Hindlimb muscle (tissue), 1 donor: ENCODE measurements at regions not wholly inside any gene's neighbourhood (a gene's known extent, or its start where the extent isn't known, plus 50 kb on each side); places are given as distances from the start of the nearest gene placed in this dataset.

ENCODE experiments used
- DNase-seq: peaks from one replicate; pipeline ENCODE4 v3.0.0-alpha.2; 2013

DNA sequence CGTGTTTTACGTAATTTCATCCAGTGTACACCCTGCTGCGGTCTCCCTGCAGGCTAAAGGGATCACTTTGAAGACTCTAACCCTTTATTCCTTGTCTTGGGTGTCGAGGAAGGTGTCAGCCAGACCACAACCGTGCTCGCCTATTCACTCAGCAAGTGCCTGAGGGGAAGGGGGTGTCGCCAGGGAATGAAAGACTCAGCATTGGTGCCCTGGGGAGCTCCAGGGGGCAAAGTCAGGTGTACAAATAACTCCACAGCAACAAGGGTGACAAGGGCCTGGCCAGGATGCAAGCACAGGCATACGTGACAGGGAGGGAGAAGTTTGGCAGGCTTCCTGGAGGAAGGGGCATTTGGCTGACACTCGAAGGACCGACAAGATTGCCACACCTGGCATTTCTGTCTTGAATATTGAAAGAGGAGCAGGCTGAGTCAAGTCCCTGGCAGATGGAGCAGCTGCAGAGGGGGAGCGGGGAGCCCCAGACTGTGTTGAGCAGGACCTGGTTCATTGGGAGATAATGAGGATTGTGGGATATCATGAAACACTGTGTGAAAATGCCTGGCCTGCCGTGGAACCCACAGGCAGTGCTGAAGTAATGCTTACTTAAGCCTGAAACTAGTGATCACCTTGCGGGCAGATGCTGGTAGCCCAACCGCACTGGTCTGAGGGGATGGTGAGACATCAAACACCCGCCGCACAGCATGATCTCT, 93.9 kb downstream of the RHOB start:
- no peak for DNase-seq

DNA sequence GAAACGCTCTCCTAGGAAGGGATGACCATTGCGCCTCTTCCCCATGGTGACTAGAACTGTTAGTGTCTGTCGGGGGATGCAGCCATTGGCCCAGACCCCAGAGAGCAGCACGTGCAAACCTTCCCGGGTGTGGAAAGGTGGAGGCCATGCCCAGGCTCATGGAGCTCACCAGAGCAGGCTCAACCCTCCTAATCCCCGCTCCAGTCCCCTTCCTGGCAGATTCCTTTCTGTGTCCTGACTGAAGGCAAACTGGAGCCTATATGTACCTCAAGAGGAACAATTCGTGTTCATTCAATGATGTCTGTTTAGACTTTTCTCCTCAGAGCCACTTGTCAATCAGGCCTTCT, 94.4 kb downstream of the RHOB start:
- no peak for DNase-seq

DNA sequence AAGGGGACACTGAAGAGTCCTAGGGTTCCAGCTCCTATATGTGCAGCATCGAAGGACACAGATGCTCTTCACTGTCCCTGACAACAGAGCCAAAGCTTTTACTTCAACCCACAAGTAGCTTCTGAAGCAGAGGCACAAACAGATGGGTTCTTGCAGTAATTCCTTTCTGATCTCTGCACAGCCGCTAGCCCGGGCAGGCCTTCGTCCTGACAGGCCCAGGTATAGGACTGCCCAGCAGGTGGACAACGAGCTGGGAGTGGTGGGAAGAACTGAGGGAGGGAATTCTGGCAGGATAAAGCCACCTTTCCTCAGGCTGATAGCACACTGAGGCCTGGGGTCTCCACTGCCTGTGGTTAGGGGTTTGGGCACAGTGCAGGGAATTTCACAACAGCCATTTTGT, 94.8 kb downstream of the RHOB start:
- DNase-seq = no peak

DNA sequence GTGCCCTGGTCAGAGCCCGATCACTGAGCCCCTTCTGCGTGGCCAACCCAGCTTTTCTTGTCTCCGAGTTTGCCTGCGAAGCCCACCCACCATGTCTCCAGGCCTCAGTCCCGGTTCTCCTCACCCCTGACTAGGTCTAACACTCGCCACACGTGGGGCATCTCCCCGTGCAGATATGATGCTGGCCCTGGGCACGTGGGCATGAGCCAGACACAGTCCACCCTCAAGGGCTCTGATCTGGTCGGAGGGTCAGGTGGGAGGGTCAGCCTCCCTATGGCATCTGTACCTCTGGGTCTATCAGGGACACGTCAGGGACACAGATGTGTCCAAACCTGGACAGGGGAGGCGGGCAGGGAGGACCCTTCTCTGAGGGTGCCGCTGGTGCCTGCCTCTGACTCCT, 95.4 kb downstream of the RHOB start:
- DNase-seq = no peak

DNA sequence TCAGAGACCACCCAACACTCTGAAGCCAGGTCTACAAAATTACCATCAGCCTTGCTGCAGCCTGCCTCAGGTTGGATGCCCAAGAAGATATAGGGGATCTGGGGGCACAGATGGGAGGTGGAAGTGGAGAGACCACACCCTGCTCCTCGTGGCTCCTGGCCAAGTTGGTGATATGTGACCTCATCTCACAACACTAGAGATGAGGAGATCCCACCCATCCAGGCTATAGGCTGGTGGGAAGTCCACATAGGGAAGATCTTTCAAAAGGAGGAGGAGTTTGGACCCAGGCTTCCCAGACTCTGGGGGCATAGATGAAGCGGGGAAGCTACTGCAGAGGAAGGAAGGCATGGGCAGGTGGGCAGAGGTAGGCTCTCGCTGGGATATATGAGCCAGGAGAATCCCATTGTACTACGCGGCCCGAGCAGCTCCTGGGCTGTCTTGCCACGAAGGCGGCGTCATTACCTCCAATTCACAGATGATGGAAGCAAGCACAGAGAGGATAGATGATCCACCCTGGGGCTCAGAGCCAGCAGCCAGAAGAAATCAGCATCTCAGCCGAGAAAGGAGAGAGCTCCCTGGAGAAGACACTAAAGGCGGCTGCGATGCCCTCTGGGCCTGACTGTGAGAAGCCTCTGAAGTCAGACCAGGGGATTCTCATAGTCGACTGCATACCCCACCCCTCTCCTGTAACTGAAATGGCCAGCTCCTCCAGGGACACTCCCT, 96.0 kb downstream of the RHOB start:
- DNase-seq = peak; percentile 57

DNA sequence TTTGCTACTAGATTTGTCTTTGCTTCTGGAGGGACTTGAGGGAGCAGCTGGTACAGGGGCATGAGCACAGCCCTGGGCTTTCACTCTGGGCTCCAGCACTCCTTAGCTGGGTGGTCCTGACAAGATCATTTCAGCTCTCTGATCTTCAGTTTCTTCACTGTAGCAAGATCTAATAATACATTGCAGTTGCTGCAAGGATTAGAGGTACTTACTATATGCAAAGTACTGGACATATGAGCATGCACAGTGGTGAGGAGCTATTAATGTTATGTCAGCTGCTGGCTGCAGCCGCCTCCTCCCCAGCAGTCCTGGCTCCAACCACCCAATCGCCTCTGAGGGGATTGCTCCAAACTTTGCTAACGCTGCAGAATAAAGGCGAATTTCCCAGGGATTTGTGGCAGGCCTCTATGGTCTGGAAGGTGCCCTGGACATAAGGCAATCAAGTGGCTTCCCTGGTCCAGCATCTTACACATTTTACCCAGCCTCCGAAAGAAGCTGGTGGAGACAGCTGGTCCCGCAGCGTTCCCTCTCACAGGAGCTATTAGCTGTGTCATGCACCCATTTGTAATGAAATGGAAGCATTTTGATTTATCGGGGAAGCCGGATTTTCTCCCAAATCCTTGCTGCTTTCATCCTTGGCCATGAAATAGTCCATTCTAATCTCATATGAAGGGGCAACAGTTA, 96.7 kb downstream of the RHOB start:
- peak; percentile 66 for DNase-seq

DNA sequence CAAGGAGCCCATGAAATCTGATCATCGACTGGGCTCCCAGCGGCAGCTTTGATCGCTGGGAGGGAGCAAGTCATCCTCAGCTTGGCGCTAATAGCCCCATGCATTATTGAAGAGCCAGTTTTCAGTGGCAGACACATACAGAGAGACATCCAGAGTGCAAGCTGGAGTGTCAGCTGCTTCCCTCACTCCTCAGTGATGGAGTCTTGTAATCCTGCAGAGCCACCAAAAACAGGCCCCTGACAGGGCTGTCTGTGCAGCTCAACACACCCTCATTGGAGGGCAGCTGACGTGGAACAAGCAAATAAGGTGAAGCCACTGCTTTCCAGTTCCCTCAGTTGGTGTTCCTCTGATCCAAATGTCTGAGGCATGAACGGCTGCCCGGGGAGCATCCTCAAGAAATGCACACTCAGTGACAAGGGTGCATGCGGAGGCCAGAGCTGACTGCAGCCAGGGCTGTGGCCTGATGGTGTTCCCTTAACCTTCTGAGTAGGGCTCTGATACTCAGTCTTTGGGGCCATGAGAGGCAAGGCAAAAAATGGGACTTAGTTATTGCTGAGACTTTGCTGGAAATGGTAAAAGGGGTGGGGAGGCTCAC, 97.4 kb downstream of the RHOB start:
- no peak for DNase-seq

DNA sequence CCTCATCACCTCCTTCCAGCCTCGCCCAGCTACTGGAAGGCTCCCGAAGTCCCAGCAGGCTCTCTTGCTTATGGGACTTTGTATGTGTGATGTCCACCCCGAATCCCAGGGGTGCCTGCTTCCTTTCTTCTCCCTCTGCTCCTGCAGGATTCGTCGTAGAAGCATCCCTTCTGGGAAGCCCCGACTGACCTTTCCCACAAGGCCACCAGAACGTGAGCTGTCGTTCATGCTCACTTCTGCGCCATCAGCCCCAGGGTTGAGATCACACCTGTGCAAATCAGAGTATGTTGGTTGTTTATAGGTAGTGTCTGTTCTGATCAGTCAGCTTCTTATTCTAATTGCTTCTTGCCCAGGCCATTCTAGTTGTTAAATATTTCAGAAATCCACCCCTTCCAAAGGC, 101.8 kb downstream of the HS1BP3 start:
- no peak for DNase-seq

DNA sequence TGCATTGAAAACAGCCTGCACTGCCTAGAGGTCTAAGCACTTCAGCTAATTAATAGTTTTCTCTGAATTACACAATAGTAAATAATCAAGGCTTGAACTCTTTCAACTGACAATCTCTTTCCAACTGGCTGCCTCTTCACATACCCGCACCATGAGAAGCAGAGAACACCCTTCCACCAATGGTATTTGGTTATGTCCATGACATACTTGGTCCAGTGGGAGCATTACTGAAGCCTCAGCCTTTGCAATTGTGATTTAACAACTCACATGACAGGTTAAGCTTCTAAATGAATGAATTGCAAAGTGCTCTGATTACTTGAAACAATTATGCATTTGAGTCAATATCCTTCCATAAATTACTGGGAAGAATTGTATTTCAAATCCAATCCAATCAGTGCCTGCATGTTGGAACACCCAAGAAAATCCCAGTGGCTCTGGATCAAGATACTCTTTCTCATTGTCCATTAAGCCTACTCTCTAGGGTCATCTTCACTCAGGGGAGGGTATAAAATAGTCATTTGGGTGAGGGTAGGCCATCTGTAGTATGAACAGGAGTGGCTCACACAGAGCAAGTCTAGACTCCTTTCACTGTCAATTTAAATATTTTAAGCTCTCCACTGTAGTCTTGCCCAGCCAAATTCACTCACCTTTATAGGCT, 101.1 kb downstream of the HS1BP3 start:
- DNase-seq = no peak

DNA sequence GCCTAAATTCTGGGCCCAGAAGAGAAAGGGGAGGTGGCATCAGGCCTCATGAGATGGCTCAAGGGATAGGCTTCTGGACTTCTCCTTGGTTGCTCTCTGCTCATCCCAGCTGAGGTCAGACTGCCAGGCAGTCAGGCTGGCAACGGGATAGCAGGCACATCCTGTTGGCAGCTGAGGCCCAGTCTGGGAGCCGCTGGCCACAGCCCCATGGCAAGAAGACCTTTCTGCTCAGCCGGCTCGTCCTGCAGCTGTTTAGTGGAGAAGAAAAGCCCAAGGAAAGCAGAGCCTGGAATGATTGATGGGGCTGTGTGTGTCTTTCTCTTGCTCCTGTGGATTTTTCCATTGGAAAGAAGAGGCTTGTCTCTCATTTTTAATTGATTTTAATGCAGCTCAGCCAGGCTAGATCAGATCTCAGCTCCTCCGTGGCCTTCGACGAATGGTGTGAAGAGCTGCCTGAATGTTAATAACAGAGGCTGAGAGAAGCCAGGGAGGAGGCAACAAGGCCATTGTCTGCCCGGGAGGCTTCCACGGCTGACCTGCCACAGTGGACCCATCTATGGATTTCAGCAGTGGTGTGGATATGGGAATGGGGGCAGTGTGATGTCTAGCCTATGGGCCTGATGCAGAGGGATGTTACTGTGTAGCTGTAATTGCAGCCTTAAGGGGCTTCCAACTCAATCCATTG, 99.5 kb downstream of the HS1BP3 start:
- no peak for DNase-seq

DNA sequence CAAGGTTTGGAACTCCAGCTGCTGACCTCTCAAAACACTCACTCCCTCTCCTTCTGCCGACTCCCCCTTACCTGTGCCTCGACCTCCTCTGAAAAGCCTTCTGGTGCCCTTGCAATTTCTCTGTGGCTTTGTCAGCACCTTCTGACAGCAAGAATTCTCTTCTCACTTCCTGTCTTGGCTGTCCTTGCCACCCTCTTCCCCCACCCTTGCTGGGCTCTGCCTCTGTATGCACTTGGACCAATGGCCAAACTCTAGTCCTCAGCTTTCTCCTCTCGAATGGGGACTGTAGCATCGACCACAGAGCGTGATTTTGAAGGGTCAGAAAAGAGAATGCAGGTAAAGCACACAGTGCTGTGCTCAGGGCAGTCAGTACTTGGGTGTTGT, 99.0 kb downstream of the HS1BP3 start:
- DNase-seq = no peak

DNA sequence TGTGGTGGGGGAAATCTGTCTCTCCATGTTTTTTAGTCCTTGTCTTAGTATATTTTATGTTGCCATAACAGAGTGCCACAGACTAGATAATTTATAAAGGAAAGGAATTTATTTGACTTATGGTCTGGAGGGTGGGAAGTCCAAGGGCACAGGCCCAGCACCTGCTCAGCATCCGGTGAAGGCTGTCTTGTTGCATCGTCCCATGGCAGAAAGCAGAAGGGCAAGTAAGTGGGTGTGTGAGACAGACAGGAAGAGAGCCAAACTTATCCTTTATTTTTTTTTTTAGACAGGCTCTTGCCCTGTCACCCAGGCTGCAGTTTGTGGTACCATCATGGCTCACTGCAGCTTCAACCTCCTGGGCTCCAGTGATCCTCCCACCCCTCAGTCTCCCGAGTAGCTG, 98.1 kb downstream of the HS1BP3 start:
- no peak for DNase-seq

DNA sequence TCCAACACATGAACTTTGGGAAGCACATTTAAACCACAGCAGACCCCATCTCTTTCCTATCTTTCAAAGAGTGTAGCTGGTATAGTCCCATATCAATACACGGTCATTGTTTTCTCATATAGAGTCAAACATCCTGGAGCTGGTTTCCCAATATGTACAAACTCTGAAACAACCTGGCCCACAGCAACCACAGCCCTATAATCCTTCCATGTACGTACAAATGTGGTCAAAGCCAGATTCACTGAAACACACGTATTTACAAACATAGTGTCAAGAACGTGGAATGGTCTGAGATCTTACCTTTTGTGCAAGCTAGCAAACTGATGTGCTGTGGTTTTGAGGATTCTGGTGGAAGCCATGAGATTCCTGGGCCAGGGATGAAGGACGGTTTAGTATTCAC, 97.3 kb downstream of the HS1BP3 start:
- no peak for DNase-seq

DNA sequence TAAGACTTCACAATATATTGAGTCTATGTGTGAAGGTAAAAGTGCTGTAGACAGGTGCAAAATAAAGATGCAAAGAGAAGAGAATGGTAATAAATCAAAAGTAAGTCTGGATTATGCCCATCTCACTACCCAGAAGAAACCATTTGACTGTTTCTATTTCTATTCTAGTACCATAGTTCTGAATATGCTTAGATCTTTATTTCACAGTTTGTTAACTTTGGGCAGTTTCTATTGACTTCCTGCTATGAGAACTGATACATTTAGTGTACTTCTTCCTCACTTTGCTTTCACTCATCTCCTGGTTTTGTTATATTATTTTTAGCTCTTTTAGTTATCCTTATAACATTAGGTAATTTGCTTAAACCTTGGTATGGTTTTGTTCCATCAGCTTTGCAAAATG, 94.9 kb downstream of the HS1BP3 start:
- DNase-seq = no peak

DNA sequence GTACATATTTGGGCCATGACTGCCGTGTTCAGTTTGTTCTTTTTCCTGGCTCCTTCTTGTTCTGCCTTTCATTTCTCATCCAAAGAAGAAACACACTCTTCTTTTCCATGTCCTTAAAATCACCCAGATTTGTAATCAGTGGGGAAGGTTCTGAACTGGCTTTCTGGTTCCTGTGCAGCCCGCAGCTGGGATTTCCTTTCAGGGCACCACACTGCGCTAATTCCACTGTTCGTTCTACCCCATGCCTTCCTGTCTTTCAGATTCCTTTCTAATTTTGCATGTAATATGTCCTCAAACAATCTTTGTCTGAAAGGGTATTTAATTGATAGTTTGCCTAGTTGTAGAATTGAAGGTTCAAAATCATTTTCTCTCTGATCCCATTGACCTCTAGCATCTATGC, 94.1 kb downstream of the HS1BP3 start:
- no peak for DNase-seq

DNA sequence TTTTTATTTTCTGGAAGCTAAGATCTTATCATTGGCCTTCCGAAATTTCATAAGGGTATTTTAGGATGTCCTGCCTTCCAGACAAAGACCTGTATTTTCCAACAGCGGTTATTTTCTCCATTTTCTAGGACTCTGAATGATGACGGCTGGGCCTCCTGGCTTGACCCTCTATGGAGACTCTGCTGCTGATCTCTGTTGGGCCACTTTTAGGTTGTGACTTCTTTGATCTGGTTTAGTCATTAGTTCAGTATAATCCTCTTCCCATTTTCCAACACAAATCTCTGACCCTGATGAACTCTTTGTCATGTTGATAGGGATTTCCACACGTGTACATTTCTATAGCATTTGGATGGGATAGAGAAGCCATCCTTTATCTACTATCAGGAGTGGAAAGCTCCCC, 93.7 kb downstream of the HS1BP3 start:
- DNase-seq = no peak

DNA sequence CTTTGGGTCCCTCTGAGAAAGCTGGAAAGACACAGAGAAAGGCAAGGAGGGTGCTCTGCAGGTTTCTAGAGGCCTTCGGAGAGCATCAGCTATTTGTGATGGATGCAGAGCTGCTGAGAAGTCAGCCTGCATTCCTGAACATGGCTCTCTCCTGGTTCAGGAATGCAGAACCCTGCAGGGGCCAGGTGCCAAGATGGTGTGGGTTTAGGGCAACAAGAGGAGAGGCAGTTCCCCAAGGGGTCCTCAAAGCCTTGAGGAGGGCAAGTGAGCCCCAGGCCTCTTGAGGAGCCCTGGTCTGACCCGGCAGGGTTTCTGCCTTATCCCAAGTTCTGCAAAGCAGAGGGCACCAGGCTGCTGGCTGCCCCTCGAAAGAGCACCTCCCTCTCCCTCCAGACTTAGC, 93.3 kb downstream of the HS1BP3 start:
- no peak for DNase-seq

DNA sequence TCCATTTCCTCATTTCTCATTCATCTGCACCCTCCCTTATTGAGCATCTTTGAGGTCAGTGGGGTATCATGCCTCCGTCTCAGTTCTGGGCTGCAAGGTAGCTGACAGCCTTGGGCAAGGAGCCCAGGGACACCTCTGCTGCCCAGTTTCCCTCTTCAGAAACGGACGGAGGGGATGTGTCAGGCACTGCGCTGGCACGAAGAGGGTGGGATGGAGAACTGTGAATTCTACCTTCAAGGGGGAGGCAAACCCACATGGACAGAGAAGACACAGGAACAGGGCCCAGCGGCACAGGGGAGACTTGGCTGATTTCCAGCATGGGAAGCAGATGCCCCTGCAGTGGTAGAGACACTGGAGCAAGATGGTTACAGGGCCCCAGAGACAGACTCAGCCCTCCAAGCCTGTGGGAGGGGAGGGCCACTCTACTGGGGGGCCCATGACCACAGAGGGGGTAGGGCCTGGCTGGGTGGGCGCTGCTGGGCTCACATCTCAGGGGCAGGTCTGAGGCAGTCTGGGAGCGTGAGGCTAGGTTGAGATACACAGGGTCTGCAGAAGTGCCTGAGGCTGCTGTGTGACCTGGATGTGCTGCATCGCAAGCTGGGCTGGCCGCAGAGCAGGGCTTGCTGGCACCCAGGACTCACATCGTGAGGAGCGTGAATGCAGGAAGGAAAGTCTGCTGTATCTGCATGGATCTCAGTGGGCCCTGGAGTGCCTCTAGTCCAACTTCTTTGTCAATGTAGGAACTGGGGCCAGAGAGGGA, 92.3 kb downstream of the HS1BP3 start:
- DNase-seq = no peak

DNA sequence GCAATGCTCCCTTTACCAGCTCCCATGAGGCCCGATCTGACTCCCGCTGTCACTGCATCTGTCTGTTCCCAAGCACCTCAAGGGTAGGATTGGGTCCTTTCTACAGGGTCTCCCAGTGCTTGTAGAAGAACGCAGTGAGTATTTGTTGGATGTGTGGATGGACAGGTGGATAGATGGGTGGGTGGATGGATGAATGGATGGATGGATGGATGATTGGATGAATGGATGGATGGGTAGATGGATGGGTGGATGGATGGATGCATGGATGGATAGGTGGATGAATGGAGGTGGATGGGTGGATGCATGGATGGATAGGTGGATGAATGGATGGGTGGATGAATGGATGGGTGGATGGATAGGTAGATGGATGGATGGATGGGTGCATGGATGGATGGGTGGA, 91.6 kb downstream of the HS1BP3 start:
- no peak for DNase-seq

DNA sequence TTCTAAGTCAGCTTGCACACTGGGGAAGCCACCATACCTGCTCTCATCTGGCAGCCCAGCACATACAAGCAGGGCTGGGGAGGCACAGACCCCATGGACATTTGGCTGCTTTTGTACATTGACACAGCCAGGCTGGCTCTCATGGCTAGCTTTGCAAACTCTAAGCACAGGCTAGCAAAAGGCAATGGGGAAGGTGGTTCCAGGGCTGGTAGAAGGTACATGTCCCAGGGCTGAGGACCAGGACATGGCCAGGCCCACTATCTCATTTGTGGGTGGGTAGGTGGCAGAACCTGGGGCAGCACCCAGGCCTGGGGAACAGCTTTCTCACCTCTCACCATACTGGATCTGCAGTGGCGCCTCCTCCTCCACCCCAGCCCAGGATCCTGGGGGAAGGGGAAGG, 90.9 kb downstream of the HS1BP3 start:
- DNase-seq = no peak

DNA sequence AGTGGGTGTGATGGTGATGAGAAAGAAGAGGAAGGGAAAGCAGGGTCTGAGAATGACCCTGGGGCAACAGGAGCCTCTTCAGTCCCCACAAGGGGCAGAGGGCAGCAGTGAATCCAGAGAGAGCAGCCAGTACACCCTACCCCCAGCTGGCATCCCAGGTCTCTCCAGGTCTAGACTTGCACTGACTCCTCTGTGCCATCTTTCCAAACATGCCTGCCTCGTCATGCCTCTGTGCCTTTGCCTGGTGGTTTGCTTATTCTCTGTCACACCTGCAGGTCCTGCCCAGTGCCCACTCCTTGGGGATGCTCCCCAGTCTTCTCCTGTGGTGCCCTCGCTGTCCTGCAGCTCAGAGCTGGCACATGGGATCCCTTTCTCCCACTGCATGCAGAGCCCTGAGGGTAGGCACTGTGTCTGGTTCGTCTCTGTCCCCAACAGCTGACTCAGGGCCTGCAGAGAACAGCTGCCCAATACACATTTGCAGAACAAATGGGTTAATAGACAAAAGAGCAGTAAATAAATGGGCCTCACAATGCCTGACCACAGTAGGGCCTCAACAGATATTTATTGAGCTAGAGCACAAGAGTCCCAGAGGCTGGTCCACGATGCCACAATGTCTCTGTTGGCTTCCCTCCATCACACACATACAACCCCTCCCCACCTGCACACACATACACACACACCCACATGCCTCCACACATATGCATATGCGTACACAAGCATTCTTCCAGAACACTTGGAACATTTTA, 89.8 kb downstream of the HS1BP3 start:
- no peak for DNase-seq
